ENCODE measurements at regions not wholly inside any gene's neighbourhood (a gene's known extent, or its start where the extent isn't known, plus 50 kb on each side); places are given as distances from the start of the nearest gene placed in this dataset.

DNA sequence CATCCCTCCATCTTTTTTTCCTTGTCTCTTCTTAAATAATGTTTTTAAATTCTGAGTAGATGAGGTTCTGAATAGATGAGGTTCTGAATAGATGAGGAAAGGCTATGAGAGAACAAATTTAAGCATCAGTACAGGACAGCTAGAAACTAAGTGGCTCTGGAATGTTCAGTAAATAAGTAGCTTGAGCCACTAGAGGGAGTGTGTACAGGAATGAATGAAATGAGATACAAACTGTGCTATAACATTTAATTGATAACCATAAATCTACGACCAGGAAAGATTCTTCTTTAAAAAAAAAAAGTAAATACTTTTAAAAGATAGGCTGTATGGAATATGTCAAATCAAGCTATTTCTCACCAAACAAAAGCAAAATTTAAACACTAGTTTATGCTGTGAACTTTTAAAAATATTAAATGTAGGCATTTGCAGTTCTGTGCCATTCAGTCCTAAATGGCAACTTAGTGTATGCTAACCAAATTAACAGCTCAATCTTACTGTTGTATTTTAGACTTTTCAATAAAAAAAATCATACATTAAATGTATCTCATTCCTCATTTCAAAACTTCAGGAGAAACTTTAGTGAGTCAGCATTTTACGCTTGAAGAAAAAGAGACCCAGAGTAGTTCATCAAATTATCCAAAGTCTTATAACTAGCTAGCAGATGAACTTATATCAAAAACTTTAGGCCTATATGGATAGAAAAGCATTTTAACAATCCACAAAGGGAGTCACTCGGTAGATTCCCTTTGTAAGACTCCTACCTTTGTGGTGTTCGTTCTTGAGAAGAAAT lies 70.4 kb upstream of the SNX2 start:
- no peak overlapping the region for H3K9ac ChIP-seq (ENCODE audit: insufficient read depth in 1 of 2, low read depth in 2 of 2, low read length in 2 of 2)
- ATAC-seq: peak; percentile 87
- H2AFZ ChIP-seq (ENCODE audit: low read depth, low read length): no peak overlapping the region
- H3K4me2 ChIP-seq (ENCODE audit: insufficient read depth, low read length): no peak overlapping the region
- intact Hi-C loops (cut with micrococcal nuclease) (loop anchor here (5.0 kb wide), 1 partner anchor 298 kb away; no protein-coding TSS in a partner anchor), in situ Hi-C loops (cut with MboI) (no loop called here)
- peak; percentile 13 to 46 (median 22) for DNase-seq (ENCODE audit: extremely low read depth in 1 of 4, low spot score in 3 of 4)
- H3K27me3 ChIP-seq (ENCODE audit: control insufficient read depth in 2 of 2, insufficient read depth in 2 of 2, low read length in 2 of 2): peaks cover 0 to 3% of the 10 kb centered on the region in 2 experiments; a peak in 1 of 5 replicates
- CTCF ChIA-PET (ENCODE audit: low intra/inter-chr PET ratio): no interaction called here
- no peaks in the 10 kb centered on the region for H3K4me1 ChIP-seq (replicated peaks in 1 of 2; ENCODE audit: control insufficient read depth in 2 of 2, insufficient read depth in 2 of 2, low read length in 2 of 2)
- peak; percentile 78 for FAIRE-seq
- POLR2A ChIA-PET: interaction anchor here (0.5 to 0.6 kb wide), 2 partner anchors 283 to 835 kb away, joined by 3 read pairs; no protein-coding TSS in a partner anchor
- H3K27ac ChIP-seq (ENCODE audit: extremely low read depth, low read depth, low read length): no peak overlapping the region
- no TSS peak for BruUV-seq (replicated peaks)
- H3K4me3 ChIP-seq: no peak overlapping the region
- no peaks in the 10 kb centered on the region for H3K79me2 ChIP-seq (ENCODE audit: control insufficient read depth, insufficient read depth, low read length)
- no peaks in the 10 kb centered on the region for H3K9me1 ChIP-seq (ENCODE audit: control insufficient read depth, insufficient read depth, low read length)
- no peaks in the 10 kb centered on the region for H3K36me3 ChIP-seq (ENCODE audit: control insufficient read depth, insufficient read depth, low read length)
- no peaks in the 10 kb centered on the region for H4K20me1 ChIP-seq (replicated peaks; ENCODE audit: control insufficient read depth, insufficient read depth, low read length)
- H3K9me3 ChIP-seq (replicated peaks; ENCODE audit: control insufficient read depth, insufficient read depth, low read depth, low read length): no peaks in the 10 kb centered on the region
- 15% methylated on average over 4 of the region's 4 CpGs for WGBS (ENCODE audit: insufficient coverage, low coverage, missing lambda C conversion rate)
- TF ChIP-seq DMBX1 (CRISPR knock-in tag; IDR thresholded peaks at IDR 0.05; ENCODE audit: borderline replicate concordance) (no peak), MAFF (IDR thresholded peaks at IDR 0.05; ENCODE audit: low read length) (peak; percentile 54), MTA3 (IDR thresholded peaks at IDR 0.05; ENCODE audit: borderline replicate concordance) (no peak), MAFG (tag; conservative IDR thresholded peaks at IDR 0.05) (peak; percentile 83), NCOA2 (IDR thresholded peaks at IDR 0.05; ENCODE audit: partially characterized antibody in 2 of 2) (no peak), ZNF23 (CRISPR knock-in tag; IDR thresholded peaks at IDR 0.05) (no peak), SREBF2 (CRISPR knock-in tag; IDR thresholded peaks at IDR 0.05) (no peak), C11orf30 (IDR thresholded peaks at IDR 0.05; ENCODE audit: low read depth) (peak; percentile 81), NFE2 (IDR thresholded peaks at IDR 0.05; ENCODE audit: low read depth) (peak; percentile 48), ZNF316 (IDR thresholded peaks at IDR 0.05) (peak; percentile 90), PRMT5 (CRISPR knock-in tag; IDR thresholded peaks at IDR 0.05) (no peak), MTA1 (IDR thresholded peaks at IDR 0.05; ENCODE audit: borderline replicate concordance) (no peak), TAF7 (tag; IDR thresholded peaks at IDR 0.05) (no peak)
- TF ChIP-seq, protein P1, sequence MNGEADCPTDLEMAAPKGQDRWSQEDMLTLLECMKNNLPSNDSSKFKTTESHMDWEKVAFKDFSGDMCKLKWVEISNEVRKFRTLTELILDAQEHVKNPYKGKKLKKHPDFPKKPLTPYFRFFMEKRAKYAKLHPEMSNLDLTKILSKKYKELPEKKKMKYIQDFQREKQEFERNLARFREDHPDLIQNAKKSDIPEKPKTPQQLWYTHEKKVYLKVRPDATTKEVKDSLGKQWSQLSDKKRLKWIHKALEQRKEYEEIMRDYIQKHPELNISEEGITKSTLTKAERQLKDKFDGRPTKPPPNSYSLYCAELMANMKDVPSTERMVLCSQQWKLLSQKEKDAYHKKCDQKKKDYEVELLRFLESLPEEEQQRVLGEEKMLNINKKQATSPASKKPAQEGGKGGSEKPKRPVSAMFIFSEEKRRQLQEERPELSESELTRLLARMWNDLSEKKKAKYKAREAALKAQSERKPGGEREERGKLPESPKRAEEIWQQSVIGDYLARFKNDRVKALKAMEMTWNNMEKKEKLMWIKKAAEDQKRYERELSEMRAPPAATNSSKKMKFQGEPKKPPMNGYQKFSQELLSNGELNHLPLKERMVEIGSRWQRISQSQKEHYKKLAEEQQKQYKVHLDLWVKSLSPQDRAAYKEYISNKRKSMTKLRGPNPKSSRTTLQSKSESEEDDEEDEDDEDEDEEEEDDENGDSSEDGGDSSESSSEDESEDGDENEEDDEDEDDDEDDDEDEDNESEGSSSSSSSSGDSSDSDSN (IDR thresholded peaks at IDR 0.05; ENCODE audit: borderline replicate concordance in 1 of 2, low read depth in 2 of 2, low read length in 2 of 2): no peak
- TF ChIP-seq, protein P2, sequence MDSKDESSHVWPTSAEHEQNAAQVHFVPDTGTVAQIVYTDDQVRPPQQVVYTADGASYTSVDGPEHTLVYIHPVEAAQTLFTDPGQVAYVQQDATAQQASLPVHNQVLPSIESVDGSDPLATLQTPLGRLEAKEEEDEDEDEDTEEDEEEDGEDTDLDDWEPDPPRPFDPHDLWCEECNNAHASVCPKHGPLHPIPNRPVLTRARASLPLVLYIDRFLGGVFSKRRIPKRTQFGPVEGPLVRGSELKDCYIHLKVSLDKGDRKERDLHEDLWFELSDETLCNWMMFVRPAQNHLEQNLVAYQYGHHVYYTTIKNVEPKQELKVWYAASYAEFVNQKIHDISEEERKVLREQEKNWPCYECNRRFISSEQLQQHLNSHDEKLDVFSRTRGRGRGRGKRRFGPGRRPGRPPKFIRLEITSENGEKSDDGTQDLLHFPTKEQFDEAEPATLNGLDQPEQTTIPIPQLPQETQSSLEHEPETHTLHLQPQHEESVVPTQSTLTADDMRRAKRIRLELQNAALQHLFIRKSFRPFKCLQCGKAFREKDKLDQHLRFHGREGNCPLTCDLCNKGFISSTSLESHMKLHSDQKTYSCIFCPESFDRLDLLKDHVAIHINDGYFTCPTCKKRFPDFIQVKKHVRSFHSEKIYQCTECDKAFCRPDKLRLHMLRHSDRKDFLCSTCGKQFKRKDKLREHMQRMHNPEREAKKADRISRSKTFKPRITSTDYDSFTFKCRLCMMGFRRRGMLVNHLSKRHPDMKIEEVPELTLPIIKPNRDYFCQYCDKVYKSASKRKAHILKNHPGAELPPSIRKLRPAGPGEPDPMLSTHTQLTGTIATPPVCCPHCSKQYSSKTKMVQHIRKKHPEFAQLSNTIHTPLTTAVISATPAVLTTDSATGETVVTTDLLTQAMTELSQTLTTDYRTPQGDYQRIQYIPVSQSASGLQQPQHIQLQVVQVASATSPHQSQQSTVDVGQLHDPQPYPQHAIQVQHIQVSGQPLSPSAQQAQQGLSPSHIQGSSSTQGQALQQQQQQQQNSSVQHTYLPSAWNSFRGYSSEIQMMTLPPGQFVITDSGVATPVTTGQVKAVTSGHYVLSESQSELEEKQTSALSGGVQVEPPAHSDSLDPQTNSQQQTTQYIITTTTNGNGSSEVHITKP (IDR thresholded peaks at IDR 0.05; ENCODE audit: partially characterized antibody): no peak
